Karpas-422 (cell line): ENCODE measurements at regions not wholly inside any gene's neighbourhood (a gene's known extent, or its start where the extent isn't known, plus 50 kb on each side); places are given as distances from the start of the nearest gene placed in this dataset.
"Not testable (repeated sequence)": the region's sequence is repeated elsewhere in the genome, so short reads cannot be mapped to it uniquely, and the experiment has no call there.

Source experiments
- DNase-seq: peaks from one replicate; pipeline ENCODE4 v3.0.0-alpha.2; 2015
- H2AFZ ChIP-seq: fragments of 200-600 bp; sonication (generic); 2 replicates; pipeline ENCODE4 v1.6.1; 2014; ENCODE audit warnings: antibody characterized with exemption, low read length, mixed read lengths
- H3K27ac ChIP-seq: fragments of 200-600 bp; sonication (generic); 2 replicates; pipeline ENCODE4 v1.5.1; 2014; ENCODE audit warnings: mild to moderate bottlenecking, low read length, moderate library complexity
- H3K27me3 ChIP-seq: fragments of 200-600 bp; sonication (generic); 2 replicates; pipeline ENCODE4 v1.6.1; 2014; ENCODE audit warnings: low read length, mixed read lengths
- H3K36me3 ChIP-seq: fragments of 200-600 bp; sonication (generic); 2 replicates; pipeline ENCODE4 v1.6.1; 2014; ENCODE audit warnings: low read length, mixed read lengths; ENCODE audit not compliant: insufficient read depth
- H3K4me1 ChIP-seq: fragments of 200-600 bp; sonication (generic); 2 replicates; pipeline ENCODE4 v1.6.1; 2014; ENCODE audit warnings: mild to moderate bottlenecking, low read length, mixed read lengths
- H3K4me2 ChIP-seq: fragments of 200-600 bp; sonication (generic); 2 replicates; pipeline ENCODE4 v1.6.1; 2014; ENCODE audit warnings: low read length, low read depth, mild to moderate bottlenecking; ENCODE audit not compliant: poor library complexity, severe bottlenecking
- H3K4me3 ChIP-seq: fragments of 200-600 bp; sonication (generic); 2 replicates; pipeline ENCODE4 v1.5.1; 2014; ENCODE audit warnings: mild to moderate bottlenecking, antibody characterized with exemption, low read length, mixed read lengths
- H3K79me2 ChIP-seq: fragments of 200-600 bp; sonication (generic); 2 replicates; pipeline ENCODE4 v1.6.1; 2014; ENCODE audit warnings: mild to moderate bottlenecking, low read length, mixed read lengths
- H3K9ac ChIP-seq: fragments of 200-600 bp; sonication (generic); 2 replicates; pipeline ENCODE4 v1.6.0; 2014; ENCODE audit warnings: low read length
- H3K9me2 ChIP-seq: fragments of 200-600 bp; sonication (generic), shearing (Covaris generic); replicated peaks from 2 replicates; pipeline ENCODE4 v1.6.0; 2014; ENCODE audit warnings: mild to moderate bottlenecking, low read length, moderate library complexity; ENCODE audit not compliant: insufficient read depth
- H3K9me3 ChIP-seq: fragments of 300-700, 200-600 bp; sonication (generic); 2 replicates; pipeline ENCODE4 v1.6.1; 2014; ENCODE audit warnings: low read length, mixed read lengths
- H4K20me1 ChIP-seq: fragments of 200-600 bp; sonication (generic); 2 replicates; pipeline ENCODE4 v1.6.1; 2014; ENCODE audit warnings: mild to moderate bottlenecking, antibody characterized with exemption, low read length, low read depth; ENCODE audit not compliant: insufficient read depth

- Histone ChIP-seq H3K4me2 (no peak overlapping the region), H3K9ac (no peak overlapping the region), H3K4me1 (no peaks in the 10 kb centered on the region), H3K9me2 (no peaks in the 10 kb centered on the region), H3K27ac (no peak overlapping the region), H3K36me3 (no peaks in the 10 kb centered on the region), H3K79me2 (no peaks in the 10 kb centered on the region), H4K20me1 (no peaks in the 10 kb centered on the region), H2AFZ (no peak overlapping the region), H3K9me3 (peaks cover 22% of the 10 kb centered on the region), H3K27me3 (no peaks in the 10 kb centered on the region), H3K4me3 (no peak overlapping the region)
- DNase-seq, result no peak
Observed at GRCh38 chr2:155513248-155513647, 814.8 kb downstream of the KCNJ3 start.

- Histone ChIP-seq H2AFZ (no peak overlapping the region), H3K36me3 (no peaks in the 10 kb centered on the region), H3K4me3 (no peak overlapping the region), H3K79me2 (no peaks in the 10 kb centered on the region), H3K9me2 (no peaks in the 10 kb centered on the region), H3K27me3 (no peaks in the 10 kb centered on the region), H4K20me1 (no peaks in the 10 kb centered on the region), H3K9ac (no peak overlapping the region), H3K9me3 (peaks cover 23% of the 10 kb centered on the region), H3K27ac (no peak overlapping the region), H3K4me2 (no peak overlapping the region), H3K4me1 (no peaks in the 10 kb centered on the region)
- DNase-seq, result no peak
Observed at GRCh38 chr2:155502766-155503165, 804.3 kb downstream of the KCNJ3 start.

- H3K9ac ChIP-seq, result no peak overlapping the region
- no peak overlapping the region for H2AFZ ChIP-seq
- no peaks in the 10 kb centered on the region for H4K20me1 ChIP-seq
- no peaks in the 10 kb centered on the region for H3K79me2 ChIP-seq
- no peaks in the 10 kb centered on the region for H3K27me3 ChIP-seq
- no peak overlapping the region for H3K4me2 ChIP-seq
- DNase-seq, result no peak
- H3K27ac ChIP-seq, result no peak overlapping the region
- H3K4me1 ChIP-seq, result no peaks in the 10 kb centered on the region
- H3K9me3 ChIP-seq, result peaks cover 15% of the 10 kb centered on the region
- no peaks in the 10 kb centered on the region for H3K9me2 ChIP-seq
- no peak overlapping the region for H3K4me3 ChIP-seq
- no peaks in the 10 kb centered on the region for H3K36me3 ChIP-seq
Observed at GRCh38 chr2:155498106-155498505, 799.6 kb downstream of the KCNJ3 start.

GRCh38 chr2:155494744-155495143 is 796.2 kb downstream of the KCNJ3 start:
- no peak for DNase-seq
- no peaks in the 10 kb centered on the region for H3K27me3 ChIP-seq
- no peak overlapping the region for H3K4me3 ChIP-seq
- no peaks in the 10 kb centered on the region for H3K9me2 ChIP-seq
- H3K4me1 ChIP-seq, result no peaks in the 10 kb centered on the region
- H3K9ac ChIP-seq, result no peak overlapping the region
- H4K20me1 ChIP-seq, result no peaks in the 10 kb centered on the region
- no peak overlapping the region for H3K27ac ChIP-seq
- H3K79me2 ChIP-seq, result no peaks in the 10 kb centered on the region
- H3K9me3 ChIP-seq, result peaks cover 15% of the 10 kb centered on the region
- H3K4me2 ChIP-seq, result no peak overlapping the region
- H3K36me3 ChIP-seq, result no peaks in the 10 kb centered on the region
- no peak overlapping the region for H2AFZ ChIP-seq

GRCh38 chr2:155485141-155485842 is 786.8 kb downstream of the KCNJ3 start:
- Histone ChIP-seq H3K27me3 (no peaks in the 10 kb centered on the region), H2AFZ (no peak overlapping the region)

GRCh38 chr2:155481141-155481540 is 782.6 kb downstream of the KCNJ3 start:
- Histone ChIP-seq H3K9me3 (peaks cover 33% of the 10 kb centered on the region), H4K20me1 (no peaks in the 10 kb centered on the region), H3K4me2 (no peak overlapping the region), H3K9ac (no peak overlapping the region), H3K4me1 (no peaks in the 10 kb centered on the region), H3K4me3 (no peak overlapping the region), H3K36me3 (no peaks in the 10 kb centered on the region), H3K27ac (no peak overlapping the region), H3K27me3 (no peaks in the 10 kb centered on the region), H3K79me2 (no peaks in the 10 kb centered on the region), H3K9me2 (no peaks in the 10 kb centered on the region), H2AFZ (no peak overlapping the region)
- no peak for DNase-seq

More at GRCh38 chr2:155485141-155485842, 786.8 kb downstream of the KCNJ3 start:
- H3K79me2 ChIP-seq, result no peaks in the 10 kb centered on the region
- no peak overlapping the region for H3K27ac ChIP-seq
- no peak overlapping the region for H3K4me2 ChIP-seq
- no peak for DNase-seq
- H3K9me3 ChIP-seq, result peaks cover 46% of the 10 kb centered on the region
- H3K9me2 ChIP-seq, result no peaks in the 10 kb centered on the region
- no peaks in the 10 kb centered on the region for H4K20me1 ChIP-seq
- H3K4me1 ChIP-seq, result no peaks in the 10 kb centered on the region
- no peaks in the 10 kb centered on the region for H3K36me3 ChIP-seq
- H3K9ac ChIP-seq, result no peak overlapping the region
- no peak overlapping the region for H3K4me3 ChIP-seq

- not testable (repeated sequence) for H4K20me1 ChIP-seq, H3K9me3 ChIP-seq, H3K4me3 ChIP-seq, H3K27me3 ChIP-seq, H3K9me2 ChIP-seq, DNase-seq, H3K4me2 ChIP-seq, H3K27ac ChIP-seq, H2AFZ ChIP-seq, H3K79me2 ChIP-seq, H3K36me3 ChIP-seq, H3K4me1 ChIP-seq, H3K9ac ChIP-seq
Observed at GRCh38 chr2:155472018-155472417, 773.5 kb downstream of the KCNJ3 start.

GRCh38 chr2:155456222-155456621 is 757.7 kb downstream of the KCNJ3 start:
- Histone ChIP-seq H3K4me3 (no peak overlapping the region), H3K4me2 (no peak overlapping the region), H3K79me2 (no peaks in the 10 kb centered on the region), H3K27ac (no peak overlapping the region), H2AFZ (no peak overlapping the region), H3K36me3 (no peaks in the 10 kb centered on the region), H4K20me1 (no peaks in the 10 kb centered on the region), H3K9me3 (peaks cover 8% of the 10 kb centered on the region), H3K9ac (no peak overlapping the region), H3K4me1 (no peaks in the 10 kb centered on the region), H3K27me3 (no peaks in the 10 kb centered on the region), H3K9me2 (no peaks in the 10 kb centered on the region)
- DNase-seq, result no peak
